ENCODE measurements at regions not wholly inside any gene's neighbourhood (a gene's known extent, or its start where the extent isn't known, plus 50 kb on each side); places are given as distances from the start of the nearest gene placed in this dataset.
"Not testable (repeated sequence)": the region's sequence is repeated elsewhere in the genome, so short reads cannot be mapped to it uniquely, and the experiment has no call there.

DNA sequence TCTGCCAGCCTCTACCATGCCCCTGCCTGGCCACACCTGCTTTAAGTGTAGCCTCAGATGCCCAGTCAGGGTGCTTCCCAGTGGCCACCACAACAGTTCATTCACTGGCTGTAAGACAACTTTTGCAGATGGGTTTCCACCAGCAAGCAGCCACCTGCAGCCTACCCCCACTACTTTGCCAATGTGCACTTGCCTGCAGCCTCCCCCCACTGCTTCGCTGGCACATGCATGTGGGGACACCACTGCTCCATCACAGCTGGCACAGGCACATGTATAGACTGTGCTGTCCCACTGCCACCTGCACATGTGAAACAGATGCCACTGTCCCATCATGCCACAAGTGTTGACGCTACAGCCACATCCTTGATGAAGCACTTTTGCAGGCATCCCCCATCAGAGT, 723.9 kb downstream of the SH3BGRL start:
- DNase-seq (no peak), ATAC-seq (no peak)
- no peaks in the 10 kb centered on the region for H3K36me3 ChIP-seq
- H3K9me3 ChIP-seq: no peaks in the 10 kb centered on the region
- WGBS, 4 donors: 57 to 87% (median 75%) methylated on average over 2 of the region's 2 CpGs
- intact Hi-C loops (cut with DNase I): no loop called here
- no peak overlapping the region for H3K4me3 ChIP-seq
- TF ChIP-seq, protein P1, sequence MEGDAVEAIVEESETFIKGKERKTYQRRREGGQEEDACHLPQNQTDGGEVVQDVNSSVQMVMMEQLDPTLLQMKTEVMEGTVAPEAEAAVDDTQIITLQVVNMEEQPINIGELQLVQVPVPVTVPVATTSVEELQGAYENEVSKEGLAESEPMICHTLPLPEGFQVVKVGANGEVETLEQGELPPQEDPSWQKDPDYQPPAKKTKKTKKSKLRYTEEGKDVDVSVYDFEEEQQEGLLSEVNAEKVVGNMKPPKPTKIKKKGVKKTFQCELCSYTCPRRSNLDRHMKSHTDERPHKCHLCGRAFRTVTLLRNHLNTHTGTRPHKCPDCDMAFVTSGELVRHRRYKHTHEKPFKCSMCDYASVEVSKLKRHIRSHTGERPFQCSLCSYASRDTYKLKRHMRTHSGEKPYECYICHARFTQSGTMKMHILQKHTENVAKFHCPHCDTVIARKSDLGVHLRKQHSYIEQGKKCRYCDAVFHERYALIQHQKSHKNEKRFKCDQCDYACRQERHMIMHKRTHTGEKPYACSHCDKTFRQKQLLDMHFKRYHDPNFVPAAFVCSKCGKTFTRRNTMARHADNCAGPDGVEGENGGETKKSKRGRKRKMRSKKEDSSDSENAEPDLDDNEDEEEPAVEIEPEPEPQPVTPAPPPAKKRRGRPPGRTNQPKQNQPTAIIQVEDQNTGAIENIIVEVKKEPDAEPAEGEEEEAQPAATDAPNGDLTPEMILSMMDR (IDR thresholded peaks at IDR 0.05): no peak
- no peak for TF ChIP-seq POLR2A (IDR thresholded peaks at IDR 0.05)
- H3K27ac ChIP-seq: no peak overlapping the region
- H3K27me3 ChIP-seq: no peaks in the 10 kb centered on the region
- H3K4me1 ChIP-seq: no peaks in the 10 kb centered on the region

DNA sequence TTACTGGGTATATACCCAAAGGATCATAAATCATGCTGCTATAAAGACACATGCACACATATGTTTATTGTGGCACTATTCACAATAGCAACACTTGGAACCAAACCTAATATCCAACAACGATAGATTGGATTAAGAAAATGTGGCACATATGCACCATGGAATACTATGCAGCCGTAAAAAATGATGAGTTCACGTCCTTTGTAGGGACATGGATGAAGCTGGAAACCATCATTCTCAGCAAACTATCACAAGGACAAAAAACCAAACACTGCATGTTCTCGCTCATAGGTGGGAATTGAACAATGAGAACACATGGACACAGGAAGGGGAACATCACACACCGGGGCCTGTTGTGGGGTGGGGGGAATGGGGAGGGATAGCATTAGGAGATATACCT, 744.0 kb downstream of the SH3BGRL start:
- H3K27ac ChIP-seq; DNase-seq; H3K36me3 ChIP-seq; H3K4me1 ChIP-seq; ATAC-seq; H3K27me3 ChIP-seq; intact Hi-C loops (cut with DNase I); H3K4me3 ChIP-seq; H3K9me3 ChIP-seq: not testable (repeated sequence)
- 77 to 82% (median 79%) methylated on average over 5 of the region's 5 CpGs for WGBS, 4 donors

DNA sequence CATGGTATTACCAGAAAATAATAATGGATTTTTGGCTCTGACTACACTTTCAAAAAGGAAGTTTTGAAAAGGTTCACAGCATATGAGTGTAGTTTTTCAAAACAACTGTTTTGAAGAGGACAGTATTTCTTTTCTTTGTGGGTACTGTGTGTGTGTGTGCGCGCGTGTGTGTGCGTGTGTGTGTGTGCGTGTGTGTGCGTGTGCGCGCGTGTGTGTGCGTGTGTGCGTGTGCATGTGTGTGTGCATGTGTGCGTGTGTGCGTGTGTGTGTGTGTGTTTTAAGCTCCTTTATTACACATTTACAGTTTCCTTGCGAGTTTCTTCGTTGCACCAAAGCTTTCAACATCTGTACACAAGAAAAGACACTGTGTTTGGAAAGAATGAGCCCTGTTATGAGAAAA, 755.4 kb downstream of the SH3BGRL start:
- intact Hi-C loops (cut with DNase I): no loop called here
- no peaks in the 10 kb centered on the region for H3K9me3 ChIP-seq
- 72 to 83% (median 78%) methylated on average over 15 of the region's 15 CpGs for WGBS, 4 donors
- DNase-seq (no peak), ATAC-seq (no peak)
- TF ChIP-seq, protein P1 (IDR thresholded peaks at IDR 0.05): no peak
- TF ChIP-seq POLR2A (IDR thresholded peaks at IDR 0.05): no peak
- no peak overlapping the region for H3K4me3 ChIP-seq
- no peak overlapping the region for H3K27ac ChIP-seq
- no peaks in the 10 kb centered on the region for H3K4me1 ChIP-seq
- H3K27me3 ChIP-seq: peaks cover 0 to 5% (median 0%) of the 10 kb centered on the region in 9 donors
- no peaks in the 10 kb centered on the region for H3K36me3 ChIP-seq

DNA sequence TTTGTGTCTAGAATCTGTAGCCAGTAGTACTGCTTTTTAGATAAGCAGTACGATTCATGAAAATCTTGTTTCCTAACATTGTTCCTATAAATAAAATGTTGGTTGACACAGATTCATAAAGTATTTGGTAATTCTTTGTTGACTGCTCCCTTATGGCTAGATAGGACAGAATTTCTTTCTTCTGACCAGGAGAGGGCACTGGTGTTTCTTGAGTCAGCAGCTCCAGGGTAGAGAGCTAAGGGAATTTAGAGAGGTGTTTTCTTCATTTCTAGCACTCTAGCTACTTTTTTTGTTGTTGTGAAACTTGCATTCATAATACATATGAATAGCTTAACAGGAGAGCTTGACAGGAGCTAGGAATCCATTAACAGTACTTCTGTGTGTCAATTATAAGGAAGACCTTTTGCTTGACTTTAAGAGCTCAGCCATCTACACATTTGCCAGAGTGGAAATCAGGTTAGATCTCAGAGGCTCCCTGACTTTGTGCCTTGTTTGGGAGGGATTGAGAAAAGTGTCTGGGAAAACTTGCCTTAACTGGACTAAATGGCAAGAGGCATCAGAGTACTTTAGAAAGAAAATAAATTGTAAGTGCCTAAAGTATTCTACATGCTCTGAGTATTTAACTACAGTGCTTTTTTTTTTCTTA, 756.1 kb downstream of the SH3BGRL start:
- WGBS, 4 donors: 0 to 9% (median 4%) methylated on average over 1 of the region's 1 CpG
- ATAC-seq (no peak), DNase-seq (no peak)
- Histone ChIP-seq H3K9me3 (no peaks in the 10 kb centered on the region), H3K27me3 (peaks cover 0 to 5% (median 0%) of the 10 kb centered on the region in 9 donors), H3K36me3 (no peaks in the 10 kb centered on the region), H3K4me3 (no peak overlapping the region), H3K27ac (no peak overlapping the region), H3K4me1 (no peaks in the 10 kb centered on the region)
- intact Hi-C loops (cut with DNase I): no loop called here
- TF ChIP-seq, protein P1 (IDR thresholded peaks at IDR 0.05): peak in 8 of 12 donors; percentile 13 to 42 (median 29)
- TF ChIP-seq POLR2A (IDR thresholded peaks at IDR 0.05): no peak

DNA sequence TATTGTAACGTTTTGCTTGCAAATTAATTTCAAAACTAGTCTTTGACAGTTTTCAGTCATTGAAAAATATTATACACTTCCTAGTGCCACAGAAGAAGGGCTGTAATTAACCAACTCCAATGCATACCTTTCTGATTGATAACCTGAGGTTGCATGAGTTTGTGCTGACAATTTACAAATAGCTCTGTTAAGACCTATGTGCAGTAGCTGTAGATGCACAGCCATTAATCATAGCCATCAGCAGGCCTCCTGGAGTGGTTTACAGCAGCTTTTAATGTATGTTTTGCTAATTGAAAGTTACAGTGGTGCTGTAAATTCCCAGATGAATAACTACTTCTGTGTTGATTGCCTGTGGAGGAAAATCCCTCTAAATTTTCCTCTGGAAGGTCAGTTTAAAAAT, 758.1 kb downstream of the SH3BGRL start:
- Histone ChIP-seq H3K4me1 (no peaks in the 10 kb centered on the region), H3K27ac (no peak overlapping the region), H3K27me3 (peaks cover 0 to 5% (median 0%) of the 10 kb centered on the region in 9 donors), H3K9me3 (no peaks in the 10 kb centered on the region), H3K36me3 (no peaks in the 10 kb centered on the region), H3K4me3 (no peak overlapping the region)
- TF ChIP-seq POLR2A (IDR thresholded peaks at IDR 0.05): no peak
- TF ChIP-seq, protein P1 (IDR thresholded peaks at IDR 0.05): no peak
- DNase-seq: no peak
- intact Hi-C loops (cut with DNase I): no loop called here
- ATAC-seq: no peak
- 18 to 49% (median 27%) methylated on average over 1 of the region's 1 CpG for WGBS, 4 donors

DNA sequence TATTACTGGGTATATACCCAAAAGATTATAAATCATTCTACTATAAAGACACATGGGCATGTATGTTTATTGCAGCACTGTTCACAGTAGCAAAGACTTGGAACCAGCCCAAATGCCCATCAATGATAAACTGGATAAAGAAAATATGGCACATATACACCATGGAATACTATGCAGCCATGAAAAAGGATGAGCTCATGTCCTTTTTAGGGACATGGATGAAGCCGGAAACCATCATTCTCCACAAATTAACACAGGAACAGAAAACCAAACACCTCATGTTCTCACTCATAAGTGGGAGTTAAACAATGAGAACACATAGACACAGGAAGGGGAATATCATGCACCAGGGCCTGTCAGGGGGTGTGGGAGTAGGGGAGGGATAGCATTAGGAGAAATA, 772.5 kb downstream of the SH3BGRL start:
- WGBS, 4 donors: 83 to 97% (median 91%) methylated on average over 1 of the region's 1 CpG
- intact Hi-C loops (cut with DNase I); ATAC-seq; H3K27me3 ChIP-seq; H3K4me3 ChIP-seq; H3K27ac ChIP-seq; H3K9me3 ChIP-seq; DNase-seq; H3K4me1 ChIP-seq; H3K36me3 ChIP-seq: not testable (repeated sequence)
